PC-3 (cell line): ENCODE measurements at regions not wholly inside any gene's neighbourhood (a gene's known extent, or its start where the extent isn't known, plus 50 kb on each side); places are given as distances from the start of the nearest gene placed in this dataset.

ENCODE experiments used
- EZH2 ChIP-seq: fragments of 300-600 bp; sonication (generic); IDR thresholded peaks from one replicate; pipeline ENCODE4 v1.6.1; 2017; ENCODE audit warnings: antibody characterized with exemption, mild to moderate bottlenecking, low read length; ENCODE audit not compliant: unreplicated experiment
- TF ChIP-seq, protein P1 (sequence below): fragments of 300-600 bp; sonication (generic); conservative IDR thresholded peaks from 2 replicates; pipeline ENCODE4 v1.5.1; 2017; ENCODE audit warnings: antibody characterized with exemption, low read depth, mild to moderate bottlenecking, low read length

DNA sequence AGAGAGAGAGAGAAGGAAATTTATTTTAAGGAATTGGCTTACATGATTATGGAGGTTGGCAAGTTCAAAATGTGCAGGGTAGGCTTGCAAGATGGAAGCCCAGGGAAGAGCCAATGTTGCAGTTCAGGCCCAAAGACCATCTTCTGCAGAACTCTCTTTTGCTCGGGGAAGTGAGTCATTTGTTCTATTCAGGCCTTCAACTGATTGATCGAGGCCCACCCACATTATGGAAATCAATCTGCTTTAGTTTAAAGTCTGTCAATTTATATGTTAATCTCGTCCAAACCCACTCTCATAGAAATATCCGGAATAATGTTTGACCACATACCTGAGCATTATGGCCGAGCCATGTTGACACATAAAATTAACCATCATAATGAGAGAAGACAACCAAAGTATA, 113.3 kb upstream of the CXCL12 start:
- TF ChIP-seq, protein P1, sequence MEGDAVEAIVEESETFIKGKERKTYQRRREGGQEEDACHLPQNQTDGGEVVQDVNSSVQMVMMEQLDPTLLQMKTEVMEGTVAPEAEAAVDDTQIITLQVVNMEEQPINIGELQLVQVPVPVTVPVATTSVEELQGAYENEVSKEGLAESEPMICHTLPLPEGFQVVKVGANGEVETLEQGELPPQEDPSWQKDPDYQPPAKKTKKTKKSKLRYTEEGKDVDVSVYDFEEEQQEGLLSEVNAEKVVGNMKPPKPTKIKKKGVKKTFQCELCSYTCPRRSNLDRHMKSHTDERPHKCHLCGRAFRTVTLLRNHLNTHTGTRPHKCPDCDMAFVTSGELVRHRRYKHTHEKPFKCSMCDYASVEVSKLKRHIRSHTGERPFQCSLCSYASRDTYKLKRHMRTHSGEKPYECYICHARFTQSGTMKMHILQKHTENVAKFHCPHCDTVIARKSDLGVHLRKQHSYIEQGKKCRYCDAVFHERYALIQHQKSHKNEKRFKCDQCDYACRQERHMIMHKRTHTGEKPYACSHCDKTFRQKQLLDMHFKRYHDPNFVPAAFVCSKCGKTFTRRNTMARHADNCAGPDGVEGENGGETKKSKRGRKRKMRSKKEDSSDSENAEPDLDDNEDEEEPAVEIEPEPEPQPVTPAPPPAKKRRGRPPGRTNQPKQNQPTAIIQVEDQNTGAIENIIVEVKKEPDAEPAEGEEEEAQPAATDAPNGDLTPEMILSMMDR = no peak
- no peak for TF ChIP-seq EZH2
